ENCODE measurements at regions not wholly inside any gene's neighbourhood (a gene's known extent, or its start where the extent isn't known, plus 50 kb on each side); places are given as distances from the start of the nearest gene placed in this dataset.

DNA sequence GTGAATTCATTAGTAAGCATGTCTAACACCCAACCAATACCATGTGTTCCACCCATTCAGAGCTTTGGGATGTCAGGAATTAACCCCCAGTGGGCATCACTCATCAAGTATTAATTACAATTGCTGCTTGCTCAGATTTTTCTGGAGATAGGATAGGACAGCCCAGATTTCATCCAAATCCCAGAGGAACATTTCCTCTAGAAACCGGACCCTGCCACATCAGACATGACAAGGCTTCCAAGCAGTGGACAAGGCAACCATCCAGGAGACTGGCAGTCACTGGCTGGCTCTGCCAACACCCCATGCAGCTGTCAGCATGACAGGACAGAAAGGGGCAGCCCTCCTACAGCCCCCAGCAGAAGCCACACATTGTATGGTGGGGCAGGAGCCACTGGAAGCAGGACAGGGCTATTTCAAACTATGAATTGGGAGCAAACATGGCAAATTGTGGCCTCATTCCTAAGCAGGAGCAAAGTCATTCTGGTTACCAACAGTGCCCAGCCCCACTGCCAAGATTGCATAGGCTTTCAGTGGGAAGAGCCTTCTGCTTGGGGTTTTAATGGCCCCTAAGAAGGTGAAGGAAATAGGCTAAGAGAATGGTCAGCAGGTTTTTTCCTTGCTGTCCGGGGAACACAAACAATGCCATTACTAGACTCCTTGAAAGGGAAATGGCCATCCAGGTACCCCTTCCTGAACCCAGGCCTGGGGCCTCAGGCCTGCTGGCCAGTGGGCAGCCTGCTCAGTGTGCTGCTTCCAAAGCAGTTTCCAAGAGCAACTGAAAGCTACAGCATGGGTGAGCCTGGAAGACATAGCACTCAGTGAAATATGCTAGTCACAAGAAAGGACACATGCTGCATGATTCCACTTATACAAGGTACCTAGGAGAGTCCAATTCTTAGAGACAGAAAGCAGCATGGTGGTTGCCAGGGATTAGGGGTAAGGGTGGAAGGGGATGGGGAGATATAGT is 294.7 kb upstream of the SLC30A5 start:
- H3K27me3 ChIP-seq (ENCODE audit: insufficient read depth, poor library complexity, severe bottlenecking): peaks cover 3% of the 10 kb centered on the region
- TF ChIP-seq, protein P1, sequence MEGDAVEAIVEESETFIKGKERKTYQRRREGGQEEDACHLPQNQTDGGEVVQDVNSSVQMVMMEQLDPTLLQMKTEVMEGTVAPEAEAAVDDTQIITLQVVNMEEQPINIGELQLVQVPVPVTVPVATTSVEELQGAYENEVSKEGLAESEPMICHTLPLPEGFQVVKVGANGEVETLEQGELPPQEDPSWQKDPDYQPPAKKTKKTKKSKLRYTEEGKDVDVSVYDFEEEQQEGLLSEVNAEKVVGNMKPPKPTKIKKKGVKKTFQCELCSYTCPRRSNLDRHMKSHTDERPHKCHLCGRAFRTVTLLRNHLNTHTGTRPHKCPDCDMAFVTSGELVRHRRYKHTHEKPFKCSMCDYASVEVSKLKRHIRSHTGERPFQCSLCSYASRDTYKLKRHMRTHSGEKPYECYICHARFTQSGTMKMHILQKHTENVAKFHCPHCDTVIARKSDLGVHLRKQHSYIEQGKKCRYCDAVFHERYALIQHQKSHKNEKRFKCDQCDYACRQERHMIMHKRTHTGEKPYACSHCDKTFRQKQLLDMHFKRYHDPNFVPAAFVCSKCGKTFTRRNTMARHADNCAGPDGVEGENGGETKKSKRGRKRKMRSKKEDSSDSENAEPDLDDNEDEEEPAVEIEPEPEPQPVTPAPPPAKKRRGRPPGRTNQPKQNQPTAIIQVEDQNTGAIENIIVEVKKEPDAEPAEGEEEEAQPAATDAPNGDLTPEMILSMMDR (IDR thresholded peaks at IDR 0.05; ENCODE audit: poor library complexity, severe bottlenecking): no peak
- H3K36me3 ChIP-seq (ENCODE audit: low read depth): no peaks in the 10 kb centered on the region
- H3K4me3 ChIP-seq (ENCODE audit: severe bottlenecking): no peak overlapping the region
- no peak overlapping the region for H3K27ac ChIP-seq (ENCODE audit: poor library complexity, severe bottlenecking)
- DNase-seq (ENCODE audit: low spot score) (no peak), ATAC-seq (ENCODE audit: low read depth) (no peak)
- H3K4me1 ChIP-seq (ENCODE audit: insufficient read depth, poor library complexity, severe bottlenecking): no peaks in the 10 kb centered on the region
- no peaks in the 10 kb centered on the region for H3K9me3 ChIP-seq (ENCODE audit: severe bottlenecking)

DNA sequence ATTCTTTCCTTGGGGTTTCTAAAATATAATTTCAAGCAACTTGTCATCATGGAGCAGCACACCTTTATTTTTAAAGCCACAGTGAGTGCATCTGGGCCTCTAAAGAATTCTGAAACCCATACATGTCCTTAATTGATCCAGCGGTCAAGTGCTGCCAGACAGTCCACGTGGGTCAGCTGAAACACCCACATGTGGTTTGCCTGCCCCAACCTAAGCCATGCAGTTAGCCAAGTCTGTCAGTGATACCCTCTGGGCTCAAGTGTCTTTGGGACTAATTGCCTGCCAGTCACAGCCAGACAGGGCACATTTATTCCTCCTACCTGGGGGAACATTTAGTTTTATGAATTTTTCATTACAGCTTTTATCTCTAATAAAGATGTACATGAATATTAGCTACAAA is 291.4 kb upstream of the SLC30A5 start:
- TF ChIP-seq, protein P1 (IDR thresholded peaks at IDR 0.05; ENCODE audit: poor library complexity, severe bottlenecking): no peak
- H3K4me3 ChIP-seq (ENCODE audit: severe bottlenecking): no peak overlapping the region
- H3K27me3 ChIP-seq (ENCODE audit: insufficient read depth, poor library complexity, severe bottlenecking): no peaks in the 10 kb centered on the region
- no peak overlapping the region for H3K27ac ChIP-seq (ENCODE audit: poor library complexity, severe bottlenecking)
- peaks cover 4% of the 10 kb centered on the region for H3K9me3 ChIP-seq (ENCODE audit: severe bottlenecking)
- no peak for ATAC-seq (ENCODE audit: low read depth)
- no peaks in the 10 kb centered on the region for H3K36me3 ChIP-seq (ENCODE audit: low read depth)
- no peaks in the 10 kb centered on the region for H3K4me1 ChIP-seq (ENCODE audit: insufficient read depth, poor library complexity, severe bottlenecking)
- no peak for DNase-seq (ENCODE audit: low spot score)

DNA sequence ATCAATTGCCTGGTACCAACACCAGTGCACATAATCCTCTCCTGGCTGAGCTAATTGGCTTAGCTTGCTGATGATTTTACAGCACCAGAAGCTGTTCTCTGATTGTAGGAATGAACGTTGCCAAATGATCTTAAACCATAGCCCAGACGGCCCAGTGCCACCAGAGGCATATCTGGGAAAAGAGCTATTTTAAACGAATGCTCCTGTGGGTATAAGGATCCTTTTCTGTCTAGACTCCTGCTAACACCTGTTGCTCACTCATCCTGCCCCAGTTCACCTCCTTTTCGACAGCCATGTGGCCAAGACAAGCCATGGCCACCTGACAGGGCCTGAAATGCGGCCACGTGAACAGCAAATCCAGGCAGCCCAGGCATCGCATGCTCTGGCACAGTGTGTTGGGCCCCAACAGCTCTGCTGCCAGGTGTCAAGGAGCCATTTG is 289.9 kb upstream of the SLC30A5 start:
- Histone ChIP-seq H3K4me3 (ENCODE audit: severe bottlenecking) (no peak overlapping the region), H3K4me1 (ENCODE audit: insufficient read depth, poor library complexity, severe bottlenecking) (no peaks in the 10 kb centered on the region), H3K9me3 (ENCODE audit: severe bottlenecking) (peaks cover 4% of the 10 kb centered on the region), H3K27ac (ENCODE audit: poor library complexity, severe bottlenecking) (no peak overlapping the region), H3K27me3 (ENCODE audit: insufficient read depth, poor library complexity, severe bottlenecking) (no peaks in the 10 kb centered on the region), H3K36me3 (ENCODE audit: low read depth) (no peaks in the 10 kb centered on the region)
- ATAC-seq (ENCODE audit: low read depth) (no peak), DNase-seq (ENCODE audit: low spot score) (no peak)
- TF ChIP-seq, protein P1 (IDR thresholded peaks at IDR 0.05; ENCODE audit: poor library complexity, severe bottlenecking): no peak

DNA sequence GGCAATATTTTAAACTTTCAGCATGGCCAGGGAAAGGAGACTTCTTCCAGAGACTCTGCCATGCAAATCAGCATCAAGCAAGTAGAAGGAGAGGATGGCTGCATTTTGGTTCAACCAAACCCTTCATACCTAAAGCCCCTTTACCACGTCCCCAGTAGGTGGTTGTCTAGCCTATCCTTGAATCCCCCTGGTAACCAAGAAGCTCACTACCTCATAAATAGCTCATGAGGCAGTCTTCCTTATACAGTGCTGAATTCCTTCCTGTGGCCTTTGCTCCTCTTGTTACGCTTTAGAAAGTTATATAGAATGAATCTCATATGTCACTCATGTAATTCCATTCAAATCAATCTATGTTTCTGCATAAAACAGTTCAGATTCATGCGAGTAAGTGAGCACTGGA is 289.5 kb upstream of the SLC30A5 start:
- DNase-seq (ENCODE audit: low spot score): no peak

More for the DNA sequence above, 289.5 kb upstream of the SLC30A5 start:
- H3K9me3 ChIP-seq (ENCODE audit: severe bottlenecking): peaks cover 4% of the 10 kb centered on the region
- no peak for ATAC-seq (ENCODE audit: low read depth)
- no peaks in the 10 kb centered on the region for H3K27me3 ChIP-seq (ENCODE audit: insufficient read depth, poor library complexity, severe bottlenecking)
- no peaks in the 10 kb centered on the region for H3K4me1 ChIP-seq (ENCODE audit: insufficient read depth, poor library complexity, severe bottlenecking)
- no peaks in the 10 kb centered on the region for H3K36me3 ChIP-seq (ENCODE audit: low read depth)
- no peak overlapping the region for H3K4me3 ChIP-seq (ENCODE audit: severe bottlenecking)
- H3K27ac ChIP-seq (ENCODE audit: poor library complexity, severe bottlenecking): no peak overlapping the region
- TF ChIP-seq, protein P1 (IDR thresholded peaks at IDR 0.05; ENCODE audit: poor library complexity, severe bottlenecking): no peak
